ENCODE measurements at regions not wholly inside any gene's neighbourhood (a gene's known extent, or its start where the extent isn't known, plus 50 kb on each side); places are given as distances from the start of the nearest gene placed in this dataset.

- no peak for TF ChIP-seq CTCF (conservative IDR thresholded peaks at IDR 0.05; ENCODE audit: low read depth)
- ChIA-PET CTCF (no interaction called here), POLR2A (ENCODE audit: low non-redundant PET) (no interaction called here)
- no peak for DNase-seq (ENCODE audit: low spot score)
- H3K27ac ChIP-seq: no peak overlapping the region
Observed at GRCh38 chr16:86059253-86060171, 160.6 kb downstream of the IRF8 start.

- ChIA-PET CTCF (interaction anchor here (0.6 kb wide), 1 partner anchor 46 kb away, joined by 4 read pairs; no protein-coding TSS in a partner anchor), POLR2A (ENCODE audit: low non-redundant PET) (no interaction called here)
- TF ChIP-seq CTCF (conservative IDR thresholded peaks at IDR 0.05; ENCODE audit: low read depth): no peak
- no peak overlapping the region for H3K27ac ChIP-seq
- DNase-seq (ENCODE audit: low spot score): no peak
Observed at GRCh38 chr16:86060381-86061317, 161.7 kb downstream of the IRF8 start.

- DNase-seq (ENCODE audit: low spot score): no peak
- ChIA-PET CTCF (no interaction called here), POLR2A (ENCODE audit: low non-redundant PET) (no interaction called here)
- no peak overlapping the region for H3K27ac ChIP-seq
- no peak for TF ChIP-seq CTCF (conservative IDR thresholded peaks at IDR 0.05; ENCODE audit: low read depth)
Observed at GRCh38 chr16:86061318-86061695, 162.3 kb downstream of the IRF8 start.

GRCh38 chr16:86061721-86062120 lies 162.8 kb downstream of the IRF8 start:
- POLR2A ChIA-PET (ENCODE audit: low non-redundant PET): no interaction called here
- no peak overlapping the region for H3K27ac ChIP-seq
- CTCF ChIA-PET: no interaction called here
- no peak for DNase-seq (ENCODE audit: low spot score)
- TF ChIP-seq CTCF (conservative IDR thresholded peaks at IDR 0.05; ENCODE audit: low read depth): no peak

- no peak for DNase-seq (ENCODE audit: low spot score)
- TF ChIP-seq CTCF (conservative IDR thresholded peaks at IDR 0.05; ENCODE audit: low read depth): no peak
Observed at GRCh38 chr16:86062271-86062965, 163.5 kb downstream of the IRF8 start.

More at GRCh38 chr16:86062271-86062965, 163.5 kb downstream of the IRF8 start:
- ChIA-PET POLR2A (ENCODE audit: low non-redundant PET) (no interaction called here), CTCF (interaction anchor here (0.5 kb wide), 1 partner anchor 189 kb away, joined by 6 read pairs; no protein-coding TSS in a partner anchor)
- H3K27ac ChIP-seq: no peak overlapping the region
